Right atrium auricular region (tissue), 2 donors: ENCODE measurements at regions not wholly inside any gene's neighbourhood (a gene's known extent, or its start where the extent isn't known, plus 50 kb on each side); places are given as distances from the start of the nearest gene placed in this dataset.
"Not testable (repeated sequence)": the region's sequence is repeated elsewhere in the genome, so short reads cannot be mapped to it uniquely, and the experiment has no call there.

Experiments
- DNase-seq: peaks from one replicate; pipeline ENCODE4 v3.0.0-alpha.2; 2019; ENCODE audit warnings: low spot score
- H3K27ac ChIP-seq, 2 donors: fragments of 200-600 bp; sonication (generic); 1 replicate in 1 of 2; 2 replicates in 1 of 2; pipeline ENCODE4 v1.5.1; 2016 to 2019
- H3K27me3 ChIP-seq, 2 donors: fragments of 200-600 bp; sonication (generic); one replicate each; pipeline versions ENCODE4 v1.5.1 to v1.6.0; 2017 to 2019
- H3K36me3 ChIP-seq: fragments of 200-600 bp; sonication (generic); one replicate; pipeline ENCODE4 v1.5.1; 2016
- H3K4me1 ChIP-seq, 2 donors: fragments of 200-600 bp; sonication (generic); one replicate each; pipeline versions ENCODE4 v1.5.1 to v1.6.0; 2017 to 2019
- H3K4me3 ChIP-seq, 2 donors: fragments of 200-600 bp; sonication (generic); 1 replicate in 1 of 2; 2 replicates in 1 of 2; pipeline ENCODE4 v1.5.1; 2017 to 2019; ENCODE audit warnings: mild to moderate bottlenecking in 1 of 2, moderate library complexity in 1 of 2
- H3K9me3 ChIP-seq, 2 donors: fragments of 200-600 bp; sonication (generic); one replicate each; pipeline ENCODE4 v1.5.1; 2019
- TF ChIP-seq, protein P1 (sequence below), 2 donors: fragments of 200-600 bp; sonication (generic); IDR thresholded peaks; one replicate each; pipeline ENCODE4 v1.5.1; 2019; ENCODE audit warnings: antibody characterized with exemption in 2 of 2

DNA sequence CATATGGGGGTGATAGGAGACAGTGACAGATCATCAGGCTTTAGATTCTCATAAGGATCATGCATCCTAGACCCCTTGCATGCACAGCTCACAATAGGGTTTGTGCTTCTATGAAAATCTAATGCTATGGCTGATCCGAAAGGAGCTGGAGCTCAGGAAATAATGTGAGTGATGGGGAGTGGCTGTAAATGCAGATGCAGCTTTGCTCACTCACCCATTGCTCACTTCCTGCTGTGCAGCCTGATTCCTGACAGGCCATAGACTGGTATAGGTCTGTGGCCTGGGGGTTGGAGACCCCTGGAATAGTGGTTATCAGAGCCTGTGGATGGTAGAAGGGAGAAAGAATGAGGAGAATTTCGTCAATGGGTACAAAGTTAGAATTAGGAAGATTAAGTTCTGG lies 2751.1 kb downstream of the ARAP2 start:
- H3K36me3 ChIP-seq, result no peaks in the 10 kb centered on the region
- TF ChIP-seq, protein P1, sequence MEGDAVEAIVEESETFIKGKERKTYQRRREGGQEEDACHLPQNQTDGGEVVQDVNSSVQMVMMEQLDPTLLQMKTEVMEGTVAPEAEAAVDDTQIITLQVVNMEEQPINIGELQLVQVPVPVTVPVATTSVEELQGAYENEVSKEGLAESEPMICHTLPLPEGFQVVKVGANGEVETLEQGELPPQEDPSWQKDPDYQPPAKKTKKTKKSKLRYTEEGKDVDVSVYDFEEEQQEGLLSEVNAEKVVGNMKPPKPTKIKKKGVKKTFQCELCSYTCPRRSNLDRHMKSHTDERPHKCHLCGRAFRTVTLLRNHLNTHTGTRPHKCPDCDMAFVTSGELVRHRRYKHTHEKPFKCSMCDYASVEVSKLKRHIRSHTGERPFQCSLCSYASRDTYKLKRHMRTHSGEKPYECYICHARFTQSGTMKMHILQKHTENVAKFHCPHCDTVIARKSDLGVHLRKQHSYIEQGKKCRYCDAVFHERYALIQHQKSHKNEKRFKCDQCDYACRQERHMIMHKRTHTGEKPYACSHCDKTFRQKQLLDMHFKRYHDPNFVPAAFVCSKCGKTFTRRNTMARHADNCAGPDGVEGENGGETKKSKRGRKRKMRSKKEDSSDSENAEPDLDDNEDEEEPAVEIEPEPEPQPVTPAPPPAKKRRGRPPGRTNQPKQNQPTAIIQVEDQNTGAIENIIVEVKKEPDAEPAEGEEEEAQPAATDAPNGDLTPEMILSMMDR (IDR thresholded peaks at IDR 0.05), result no peak
- no peak overlapping the region for H3K27ac ChIP-seq
- H3K4me1 ChIP-seq, result no peaks in the 10 kb centered on the region
- DNase-seq, result no peak
- H3K27me3 ChIP-seq, result no peaks in the 10 kb centered on the region
- no peaks in the 10 kb centered on the region for H3K9me3 ChIP-seq
- no peak overlapping the region for H3K4me3 ChIP-seq

DNA sequence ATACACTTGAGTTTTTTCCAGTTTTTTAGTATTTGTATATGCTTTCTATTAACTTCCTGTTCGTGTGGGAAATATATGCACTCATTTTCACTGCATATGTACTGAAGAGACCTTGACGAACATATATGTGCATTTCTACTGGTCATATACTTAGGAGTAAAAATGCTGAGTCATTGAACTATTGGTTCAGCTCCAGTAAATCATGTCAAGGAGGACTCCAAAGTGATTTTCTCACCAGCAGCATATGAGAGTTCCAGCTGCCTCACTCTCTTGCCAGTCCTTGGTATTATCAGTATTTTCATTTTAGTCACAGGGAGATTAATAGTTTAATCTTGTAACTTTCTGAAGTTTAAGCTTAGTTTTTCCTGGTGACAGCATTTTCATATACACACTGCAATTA lies 2750.2 kb downstream of the ARAP2 start:
- no peaks in the 10 kb centered on the region for H3K36me3 ChIP-seq
- H3K4me3 ChIP-seq, result no peak overlapping the region

DNA sequence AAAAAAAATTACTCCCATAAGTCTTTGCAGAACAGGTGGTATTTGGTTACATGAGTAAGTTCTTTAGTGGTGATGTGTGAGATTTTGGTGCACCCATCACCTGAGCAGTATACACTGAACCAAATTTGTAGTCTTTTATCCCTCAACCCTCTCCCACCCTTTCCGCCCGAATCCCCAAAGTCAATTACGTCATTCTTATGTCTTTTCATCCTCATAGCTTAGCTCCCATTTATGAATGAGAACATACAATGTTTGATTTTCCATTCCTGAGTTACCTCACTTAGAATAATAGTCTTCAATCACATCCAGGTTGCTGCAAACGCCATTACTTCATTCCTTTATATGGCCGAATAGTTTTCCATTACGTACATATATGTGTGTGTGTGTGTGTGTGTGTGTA lies 2742.7 kb downstream of the ARAP2 start:
- not testable (repeated sequence) for H3K27ac ChIP-seq, DNase-seq, H3K4me3 ChIP-seq, H3K27me3 ChIP-seq, H3K4me1 ChIP-seq, H3K36me3 ChIP-seq
- peaks cover 0 to 23% of the 10 kb centered on the region in 2 donors for H3K9me3 ChIP-seq

More for the DNA sequence above, 2750.2 kb downstream of the ARAP2 start:
- TF ChIP-seq, protein P1 (IDR thresholded peaks at IDR 0.05), result no peak
- DNase-seq, result no peak
- no peaks in the 10 kb centered on the region for H3K4me1 ChIP-seq
- no peaks in the 10 kb centered on the region for H3K9me3 ChIP-seq
- H3K27ac ChIP-seq, result no peak overlapping the region
- no peaks in the 10 kb centered on the region for H3K27me3 ChIP-seq

DNA sequence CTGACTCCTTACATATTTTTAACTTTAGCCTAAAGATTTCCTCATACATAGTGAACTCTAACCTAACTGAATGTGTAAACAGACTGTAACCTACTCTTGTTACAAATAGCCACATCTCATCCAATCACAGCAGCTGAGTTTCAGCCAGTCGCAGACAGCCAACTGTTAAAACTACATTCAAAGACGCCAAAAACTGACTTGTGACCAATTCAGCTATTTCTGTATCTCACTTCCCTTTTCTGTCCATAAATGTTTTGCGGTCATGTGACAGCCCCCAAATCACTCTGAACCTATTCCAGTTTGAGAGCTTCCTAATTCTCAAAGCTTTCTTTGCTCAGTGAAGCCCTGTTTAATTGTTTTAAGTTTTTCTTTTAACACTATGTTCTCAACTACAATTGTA lies 2731.9 kb downstream of the ARAP2 start:
- Histone ChIP-seq H3K27ac (no peak overlapping the region), H3K4me3 (no peak overlapping the region), H3K36me3 (no peaks in the 10 kb centered on the region), H3K4me1 (no peaks in the 10 kb centered on the region), H3K27me3 (no peaks in the 10 kb centered on the region), H3K9me3 (peaks cover 0 to 14% of the 10 kb centered on the region in 2 donors)
- DNase-seq, result no peak
- TF ChIP-seq, protein P1 (IDR thresholded peaks at IDR 0.05), result no peak

DNA sequence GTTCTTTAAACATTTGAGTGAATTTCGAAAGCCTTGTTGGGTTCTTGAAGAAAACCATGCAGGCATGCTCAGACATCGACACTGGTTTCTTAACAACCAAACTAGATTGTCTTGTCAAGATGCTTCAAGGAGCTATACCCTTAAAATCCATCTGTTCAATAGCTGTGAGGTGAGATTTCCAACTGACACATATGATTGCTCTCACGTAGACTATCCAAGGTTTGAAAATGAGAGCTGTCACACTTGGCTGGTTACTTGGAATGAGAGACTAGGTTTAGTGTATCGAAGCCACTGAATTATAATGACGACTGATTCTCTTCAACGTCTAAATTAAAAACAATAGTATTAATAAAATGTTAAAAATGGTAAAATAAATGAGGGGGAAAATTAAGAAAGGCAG lies 2725.5 kb downstream of the ARAP2 start:
- Histone ChIP-seq H3K9me3 (peaks cover 0 to 14% of the 10 kb centered on the region in 2 donors), H3K4me1 (no peaks in the 10 kb centered on the region), H3K27me3 (no peaks in the 10 kb centered on the region), H3K36me3 (no peaks in the 10 kb centered on the region), H3K27ac (no peak overlapping the region), H3K4me3 (no peak overlapping the region)
- DNase-seq, result no peak
- TF ChIP-seq, protein P1 (IDR thresholded peaks at IDR 0.05), result no peak

DNA sequence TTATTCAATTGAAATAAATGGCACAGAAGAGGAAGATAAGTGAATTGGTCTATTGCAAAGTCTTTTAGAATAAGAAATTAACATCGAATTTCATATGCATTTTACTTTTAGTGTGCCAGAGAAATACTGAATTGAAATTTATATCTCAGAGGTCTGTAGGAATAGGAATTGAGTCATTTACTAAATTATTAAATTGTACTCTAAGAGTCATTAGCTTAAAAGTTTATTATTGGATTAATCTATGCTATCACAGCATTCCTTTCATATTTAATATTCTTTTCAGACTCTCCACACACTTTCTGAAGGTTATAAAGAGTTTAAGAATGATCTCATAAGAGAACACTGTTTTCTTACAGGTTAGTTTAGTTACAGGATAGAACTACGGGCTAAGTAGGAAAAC lies 2711.5 kb downstream of the ARAP2 start:
- Histone ChIP-seq H3K27me3 (no peaks in the 10 kb centered on the region), H3K27ac (no peak overlapping the region), H3K36me3 (no peaks in the 10 kb centered on the region), H3K9me3 (no peaks in the 10 kb centered on the region), H3K4me1 (no peaks in the 10 kb centered on the region), H3K4me3 (no peak overlapping the region)
- TF ChIP-seq, protein P1 (IDR thresholded peaks at IDR 0.05), result no peak
- DNase-seq, result no peak
